ENCODE measurements at regions not wholly inside any gene's neighbourhood (a gene's known extent, or its start where the extent isn't known, plus 50 kb on each side); places are given as distances from the start of the nearest gene placed in this dataset.

DNA sequence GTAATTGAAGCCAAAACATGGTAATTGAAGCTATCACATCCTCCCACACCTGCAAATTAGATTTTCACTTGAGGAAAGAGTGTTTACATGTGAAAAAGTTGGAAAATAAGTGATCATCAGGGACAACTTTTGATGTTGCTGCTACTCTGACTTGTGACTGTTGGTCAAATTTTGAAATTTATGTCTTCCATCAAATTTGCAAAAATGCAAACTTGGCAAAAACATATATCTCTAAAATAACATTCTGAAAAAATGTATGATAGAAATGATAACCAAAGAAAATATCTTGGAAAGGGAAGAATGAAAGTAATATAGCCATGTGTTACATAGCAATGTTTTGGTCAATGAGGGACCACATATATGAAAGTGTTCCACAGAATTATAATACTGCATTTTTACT is 703.9 kb upstream of the SEMA6D start:
- DNase-seq, result no peak
- Histone ChIP-seq H3K27me3 (no peaks in the 10 kb centered on the region), H3K4me3 (no peak overlapping the region), H3K9me3 (peaks cover 0 to 9% (median 0%) of the 10 kb centered on the region in 11 donors), H3K4me1 (no peaks in the 10 kb centered on the region), H3K27ac (no peak overlapping the region), H3K36me3 (no peaks in the 10 kb centered on the region)
- TF ChIP-seq, protein P1, sequence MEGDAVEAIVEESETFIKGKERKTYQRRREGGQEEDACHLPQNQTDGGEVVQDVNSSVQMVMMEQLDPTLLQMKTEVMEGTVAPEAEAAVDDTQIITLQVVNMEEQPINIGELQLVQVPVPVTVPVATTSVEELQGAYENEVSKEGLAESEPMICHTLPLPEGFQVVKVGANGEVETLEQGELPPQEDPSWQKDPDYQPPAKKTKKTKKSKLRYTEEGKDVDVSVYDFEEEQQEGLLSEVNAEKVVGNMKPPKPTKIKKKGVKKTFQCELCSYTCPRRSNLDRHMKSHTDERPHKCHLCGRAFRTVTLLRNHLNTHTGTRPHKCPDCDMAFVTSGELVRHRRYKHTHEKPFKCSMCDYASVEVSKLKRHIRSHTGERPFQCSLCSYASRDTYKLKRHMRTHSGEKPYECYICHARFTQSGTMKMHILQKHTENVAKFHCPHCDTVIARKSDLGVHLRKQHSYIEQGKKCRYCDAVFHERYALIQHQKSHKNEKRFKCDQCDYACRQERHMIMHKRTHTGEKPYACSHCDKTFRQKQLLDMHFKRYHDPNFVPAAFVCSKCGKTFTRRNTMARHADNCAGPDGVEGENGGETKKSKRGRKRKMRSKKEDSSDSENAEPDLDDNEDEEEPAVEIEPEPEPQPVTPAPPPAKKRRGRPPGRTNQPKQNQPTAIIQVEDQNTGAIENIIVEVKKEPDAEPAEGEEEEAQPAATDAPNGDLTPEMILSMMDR (IDR thresholded peaks at IDR 0.05), result no peak
- ATAC-seq, result no peak
- intact Hi-C loops (cut with DNase I), result no loop called here

DNA sequence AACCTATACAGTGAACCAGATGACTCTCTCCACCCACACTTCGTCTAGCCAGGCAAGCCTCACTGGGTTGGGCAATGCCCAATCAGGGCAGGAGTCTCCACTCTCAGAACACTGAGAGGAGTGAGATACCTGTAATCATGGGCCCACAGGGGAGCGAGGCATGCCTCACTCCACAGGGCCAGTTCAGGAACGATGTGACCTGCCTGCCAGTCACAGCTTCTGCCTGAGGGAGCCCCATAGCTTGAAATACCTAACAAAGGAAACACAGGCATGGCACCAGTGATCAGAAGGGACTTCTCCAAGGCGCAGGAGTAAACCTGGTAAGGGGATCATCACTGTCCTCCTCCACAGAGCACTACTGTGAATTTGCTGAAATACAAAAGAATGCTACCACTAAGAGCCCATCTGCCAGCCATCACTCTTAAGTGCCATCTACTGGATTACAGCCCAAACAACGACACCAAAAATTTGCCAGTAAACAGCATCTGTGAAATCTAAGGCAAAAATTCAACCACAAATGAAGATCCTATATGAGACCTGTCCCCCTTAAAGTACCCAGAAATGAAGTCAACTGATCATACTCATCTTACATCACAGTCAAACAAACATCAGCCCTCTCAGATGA is 689.9 kb upstream of the SEMA6D start:
- Histone ChIP-seq H3K27me3 (no peaks in the 10 kb centered on the region), H3K4me3 (no peak overlapping the region), H3K9me3 (peaks cover 0 to 8% (median 0%) of the 10 kb centered on the region in 11 donors), H3K4me1 (no peaks in the 10 kb centered on the region), H3K27ac (no peak overlapping the region), H3K36me3 (no peaks in the 10 kb centered on the region)
- TF ChIP-seq, protein P1 (IDR thresholded peaks at IDR 0.05), result no peak
- intact Hi-C loops (cut with DNase I), result no loop called here
- ATAC-seq (no peak), DNase-seq (no peak)
- WGBS, 2 donors, result 59 to 66% methylated on average over 5 of the region's 5 CpGs

DNA sequence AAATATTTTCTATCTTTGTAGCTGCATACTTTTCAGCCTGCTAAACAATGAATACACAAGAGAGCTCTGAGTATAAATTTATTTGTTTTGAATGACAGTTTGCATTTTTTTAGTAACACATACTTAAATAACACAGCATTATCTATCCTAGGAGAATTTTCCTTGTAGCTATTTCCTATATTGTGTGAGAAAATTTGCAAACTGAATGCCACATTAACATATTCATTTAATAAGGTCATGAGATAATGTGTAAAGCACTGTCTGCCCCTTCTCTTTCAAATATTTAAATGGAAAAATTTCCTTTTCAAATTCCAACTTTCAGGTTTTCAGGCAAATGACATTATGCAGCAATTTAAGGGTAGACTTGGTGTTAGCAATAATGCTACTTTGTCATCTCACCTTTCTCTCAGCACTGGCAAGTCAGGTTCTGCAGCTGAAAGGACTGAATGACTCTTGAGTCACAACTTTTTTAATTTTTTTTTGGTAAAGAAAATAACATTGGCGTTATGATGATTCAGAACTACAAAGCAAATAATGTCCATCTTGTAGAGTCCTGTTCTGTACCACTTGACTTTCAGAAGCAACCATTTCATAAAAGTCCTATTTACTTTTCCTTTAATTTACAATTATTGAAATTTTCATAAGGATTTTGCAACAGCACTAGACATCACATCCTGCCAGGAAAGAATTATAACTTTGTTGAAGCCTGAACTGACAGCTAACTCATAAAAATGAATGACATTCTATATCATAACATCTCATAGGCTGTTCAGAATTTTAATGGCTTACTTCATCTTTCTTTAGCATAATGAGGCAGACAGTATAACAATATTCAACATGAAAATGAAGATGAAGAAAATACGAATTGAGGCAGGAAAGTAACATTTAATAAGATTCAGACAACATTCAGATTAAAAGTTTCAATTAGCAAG is 681.6 kb upstream of the SEMA6D start:
- Histone ChIP-seq H3K4me3 (no peak overlapping the region), H3K9me3 (peaks cover 0 to 8% (median 0%) of the 10 kb centered on the region in 11 donors), H3K36me3 (no peaks in the 10 kb centered on the region), H3K27ac (no peak overlapping the region), H3K27me3 (no peaks in the 10 kb centered on the region), H3K4me1 (no peaks in the 10 kb centered on the region)
- intact Hi-C loops (cut with DNase I), result no loop called here
- DNase-seq (no peak), ATAC-seq (no peak)
- TF ChIP-seq, protein P1 (IDR thresholded peaks at IDR 0.05), result no peak
- WGBS, 2 donors, result 57 to 66% methylated on average over 2 of the region's 2 CpGs

DNA sequence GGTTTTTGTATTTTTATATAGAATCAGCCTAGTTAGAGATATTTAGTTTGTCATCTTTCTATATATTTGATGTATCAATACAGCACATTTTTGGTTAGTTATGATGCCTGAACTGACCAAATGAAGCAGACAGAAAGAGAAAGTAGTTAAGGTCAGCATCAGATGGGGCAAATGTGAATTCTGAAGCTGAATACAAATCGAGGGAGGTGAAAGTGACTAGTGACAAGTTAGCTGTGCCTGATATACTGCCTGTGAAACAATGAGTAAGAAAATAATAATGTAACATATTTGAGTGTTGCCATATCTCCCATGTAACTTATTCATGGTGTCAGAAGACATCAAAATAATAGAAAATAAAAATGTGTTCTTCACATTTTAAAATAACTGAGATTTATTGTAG is 680.3 kb upstream of the SEMA6D start:
- TF ChIP-seq, protein P1 (IDR thresholded peaks at IDR 0.05), result no peak
- Histone ChIP-seq H3K4me3 (no peak overlapping the region), H3K27ac (no peak overlapping the region), H3K27me3 (no peaks in the 10 kb centered on the region), H3K36me3 (no peaks in the 10 kb centered on the region), H3K4me1 (no peaks in the 10 kb centered on the region), H3K9me3 (peaks cover 0 to 4% (median 0%) of the 10 kb centered on the region in 11 donors)
- ATAC-seq, result no peak
- WGBS, 2 donors, result 46 to 48% methylated on average over 1 of the region's 1 CpG
- intact Hi-C loops (cut with DNase I), result no loop called here
- DNase-seq, result no peak

Data from heart right ventricle (tissue), 16 donors.